GM23338 (cell line): ENCODE measurements at regions not wholly inside any gene's neighbourhood (a gene's known extent, or its start where the extent isn't known, plus 50 kb on each side); places are given as distances from the start of the nearest gene placed in this dataset.

Source experiments
- ATAC-seq: fragments of 200-7000 bp; cut with Tn5 transposase; 3 replicates; pipeline ENCODE4 v1.9.1; 2020
- DNase-seq: peaks from one replicate; pipeline ENCODE4 v3.0.0-alpha.2; 2015; ENCODE audit warnings: low spot score
- H2AFZ ChIP-seq: fragments of 200-600 bp; sonication (generic); 2 replicates; pipeline ENCODE4 v1.8.0; 2016; ENCODE audit warnings: antibody characterized with exemption, mild to moderate bottlenecking, moderate library complexity
- H3F3A ChIP-seq: fragments of 200-600 bp; sonication (generic); replicated peaks from 2 replicates; pipeline ENCODE4 v1.8.0; 2017; ENCODE audit warnings: antibody characterized with exemption, mixed run types, low read depth
- H3K27ac ChIP-seq: fragments of 200-600 bp; sonication (generic); 2 replicates; pipeline ENCODE4 v1.6.1; 2016; ENCODE audit warnings: low read depth
- H3K27me3 ChIP-seq: fragments of 200-600 bp; sonication (generic); 2 replicates; pipeline ENCODE4 v1.8.0; 2016; ENCODE audit warnings: mild to moderate bottlenecking, mixed run types, moderate library complexity; ENCODE audit not compliant: insufficient read depth
- H3K36me3 ChIP-seq: fragments of 200-600 bp; sonication (generic); 2 replicates; pipeline ENCODE4 v1.8.0; 2016; ENCODE audit warnings: mild to moderate bottlenecking; ENCODE audit not compliant: insufficient read depth
- H3K4me1 ChIP-seq: fragments of 200-600 bp; sonication (generic); 2 replicates; pipeline ENCODE4 v1.8.0; 2016; ENCODE audit warnings: mild to moderate bottlenecking, moderate library complexity; ENCODE audit not compliant: insufficient read depth
- H3K4me2 ChIP-seq: fragments of 200-600 bp; sonication (generic); 2 replicates; pipeline ENCODE4 v1.7.1; 2017; ENCODE audit warnings: mixed run types
- H3K4me3 ChIP-seq: fragments of 200-600 bp; sonication (generic); 2 replicates; pipeline ENCODE4 v1.6.1; 2016; ENCODE audit warnings: mixed run types
- H3K79me2 ChIP-seq: fragments of 200-600 bp; sonication (generic); replicated peaks from 2 replicates; pipeline ENCODE4 v1.8.0; 2017; ENCODE audit warnings: mild to moderate bottlenecking; ENCODE audit not compliant: insufficient read depth
- H3K9me2 ChIP-seq: fragments of 200-600 bp; sonication (generic); 2 replicates; pipeline ENCODE4 v1.8.0; 2017; ENCODE audit not compliant: insufficient read depth
- H4K20me1 ChIP-seq: fragments of 200-600 bp; sonication (generic); replicated peaks from 2 replicates; pipeline ENCODE4 v1.8.0; 2017; ENCODE audit warnings: mild to moderate bottlenecking; ENCODE audit not compliant: insufficient read depth
- H3K27ac Mint-ChIP-seq: 2 replicates; pipeline ENCODE4 v1.8.0; 2020; ENCODE audit warnings: inconsistent platforms, mild to moderate bottlenecking, moderate library complexity, mixed read lengths
- H3K27me3 Mint-ChIP-seq: 3 replicates; pipeline ENCODE4 v1.8.0; 2022; ENCODE audit warnings: low read depth, mild to moderate bottlenecking, moderate library complexity, mixed read lengths, inconsistent platforms; ENCODE audit not compliant: insufficient read depth, poor library complexity
- H3K36me3 Mint-ChIP-seq: 3 replicates; pipeline ENCODE4 v1.8.0; 2021; ENCODE audit warnings: low read depth, mild to moderate bottlenecking, inconsistent platforms, moderate library complexity, mixed read lengths
- H3K4me1 Mint-ChIP-seq: 3 replicates; pipeline ENCODE4 v1.8.0; 2020; ENCODE audit warnings: mild to moderate bottlenecking, inconsistent platforms, mixed read lengths
- H3K4me3 Mint-ChIP-seq: 3 replicates; pipeline ENCODE4 v1.8.0; 2021; ENCODE audit warnings: moderate library complexity, mild to moderate bottlenecking, inconsistent platforms, mixed read lengths
- H3K9me3 Mint-ChIP-seq: 3 replicates; pipeline ENCODE4 v1.8.0; 2020; ENCODE audit warnings: moderate library complexity, mild to moderate bottlenecking, inconsistent platforms, mixed read lengths
- CREB1 ChIP-seq: fragments of 250-450 bp; sonication (Bioruptor Pico); IDR thresholded peaks from 2 replicates; pipeline ENCODE4 v1.5.0; 2020; ENCODE audit warnings: low read depth, mild to moderate bottlenecking, moderate library complexity
- CTCF ChIP-seq, 2 experiments: fragments of 200-600 bp in 1 of 2; sonication (generic) in 1 of 2; conservative IDR thresholded peaks; 2 replicates each; pipeline versions ENCODE4 v1.5.1 to v1.6.1; 2016 to 2017; ENCODE audit warnings: antibody characterized with exemption in 2 of 2, low read depth in 2 of 2, mild to moderate bottlenecking in 2 of 2, moderate library complexity in 1 of 2
- ETS1 ChIP-seq: IDR thresholded peaks from 2 replicates; pipeline ENCODE4 v1.6.1; 2016; ENCODE audit warnings: antibody characterized with exemption
- EZH2 ChIP-seq: fragments of 200-600 bp; sonication (generic); IDR thresholded peaks from one replicate; pipeline ENCODE4 v1.8.0; 2017; ENCODE audit warnings: antibody characterized with exemption, mild to moderate bottlenecking, low read depth; ENCODE audit not compliant: unreplicated experiment
- EZH2phosphoT487 ChIP-seq: fragments of 200-600 bp; sonication (generic); IDR thresholded peaks from one replicate; pipeline ENCODE4 v1.8.1; 2018; ENCODE audit warnings: antibody characterized with exemption; ENCODE audit not compliant: unreplicated experiment
- JUNB ChIP-seq: IDR thresholded peaks from one replicate; pipeline ENCODE4 v1.6.1; 2016; ENCODE audit warnings: antibody characterized with exemption; ENCODE audit not compliant: unreplicated experiment
- NANOG ChIP-seq: IDR thresholded peaks from 2 replicates; pipeline ENCODE4 v1.6.1; 2016; ENCODE audit warnings: antibody characterized with exemption, borderline replicate concordance
- POLR2AphosphoS5 ChIP-seq: IDR thresholded peaks from 2 replicates; pipeline ENCODE4 v1.6.1; 2016; ENCODE audit warnings: antibody characterized with exemption, low read depth
- REST ChIP-seq: IDR thresholded peaks from one replicate; pipeline ENCODE4 v1.6.1; 2018; ENCODE audit warnings: antibody characterized with exemption; ENCODE audit not compliant: unreplicated experiment
- STAT1 ChIP-seq: IDR thresholded peaks from one replicate; pipeline ENCODE4 v1.6.1; 2016; ENCODE audit warnings: antibody characterized with exemption; ENCODE audit not compliant: unreplicated experiment
- ZNF331 ChIP-seq: fragments of 250-450 bp; sonication (Bioruptor Pico); IDR thresholded peaks from 2 replicates; pipeline ENCODE4 v1.5.0; 2020; ENCODE audit warnings: low read depth, mild to moderate bottlenecking, moderate library complexity

GRCh38 chr4:136861091-136861490 is 671.2 kb downstream of the PCDH18 start:
- Mint-ChIP-seq H3K4me1 (peaks cover 19% of the 10 kb centered on the region), H3K36me3 (no peaks in the 10 kb centered on the region), H3K27me3 (no peaks in the 10 kb centered on the region), H3K9me3 (no peaks in the 10 kb centered on the region), H3K27ac (peak overlapping the region; percentile 12), H3K4me3 (no peak overlapping the region)
- Histone ChIP-seq H3K9me2 (no peaks in the 10 kb centered on the region), H2AFZ (no peak overlapping the region), H3K4me3 (no peak overlapping the region), H4K20me1 (no peaks in the 10 kb centered on the region), H3K4me2 (no peak overlapping the region), H3K36me3 (no peaks in the 10 kb centered on the region), H3K79me2 (no peaks in the 10 kb centered on the region), H3K4me1 (peaks cover 5% of the 10 kb centered on the region; the same call in 1 of the 2 replicates), H3K27ac (no peak overlapping the region), H3F3A (no peaks in the 10 kb centered on the region), H3K27me3 (no peaks in the 10 kb centered on the region)
- DNase-seq, result peak; percentile 1
- TF ChIP-seq CTCF (conservative IDR thresholded peaks at IDR 0.05; ENCODE audit: low read depth in 2 of 2) (no peak), POLR2AphosphoS5 (no peak)
- no peak for ATAC-seq

GRCh38 chr4:136858903-136859302 is 673.4 kb downstream of the PCDH18 start:
- Mint-ChIP-seq H3K27ac (no peak overlapping the region), H3K4me3 (no peak overlapping the region), H3K36me3 (peaks cover 8% of the 10 kb centered on the region; the same call in 2 of the 3 replicates), H3K27me3 (no peaks in the 10 kb centered on the region), H3K4me1 (peaks cover 20% of the 10 kb centered on the region), H3K9me3 (no peaks in the 10 kb centered on the region; the same call in 2 of the 3 replicates)
- Histone ChIP-seq H2AFZ (no peak overlapping the region), H3K4me2 (no peak overlapping the region), H3K36me3 (no peaks in the 10 kb centered on the region), H3F3A (no peaks in the 10 kb centered on the region), H3K9me2 (no peaks in the 10 kb centered on the region), H3K27me3 (no peaks in the 10 kb centered on the region), H3K27ac (no peak overlapping the region), H4K20me1 (no peaks in the 10 kb centered on the region), H3K4me1 (peaks cover 5% of the 10 kb centered on the region; the same call in 1 of the 2 replicates), H3K79me2 (no peaks in the 10 kb centered on the region), H3K4me3 (no peak overlapping the region)
- no peak for ATAC-seq
- DNase-seq, result no peak
- TF ChIP-seq STAT1, result no peak
- no peak for TF ChIP-seq POLR2AphosphoS5

- Histone ChIP-seq H3K4me3 (no peak overlapping the region), H2AFZ (no peak overlapping the region), H3K4me2 (no peak overlapping the region), H3K36me3 (no peaks in the 10 kb centered on the region), H3F3A (no peaks in the 10 kb centered on the region), H3K79me2 (no peaks in the 10 kb centered on the region), H3K4me1 (peaks cover 5% of the 10 kb centered on the region; the same call in 1 of the 2 replicates), H4K20me1 (no peaks in the 10 kb centered on the region), H3K9me2 (no peaks in the 10 kb centered on the region), H3K27me3 (no peaks in the 10 kb centered on the region), H3K27ac (no peak overlapping the region)
- DNase-seq (no peak), ATAC-seq (no peak)
- Mint-ChIP-seq H3K27me3 (no peaks in the 10 kb centered on the region), H3K27ac (no peak overlapping the region), H3K4me3 (no peak overlapping the region), H3K4me1 (peaks cover 14% of the 10 kb centered on the region), H3K36me3 (peaks cover 8% of the 10 kb centered on the region; the same call in 2 of the 3 replicates), H3K9me3 (no peaks in the 10 kb centered on the region; the same call in 2 of the 3 replicates)
- TF ChIP-seq ZNF331 (CRISPR knock-in tag) (no peak), EZH2phosphoT487 (no peak), JUNB (no peak), REST (no peak), CTCF (conservative IDR thresholded peaks at IDR 0.05; ENCODE audit: low read depth in 2 of 2) (no peak), NANOG (no peak), CREB1 (CRISPR knock-in tag) (no peak), EZH2 (no peak), STAT1 (no peak), ETS1 (no peak)
Measured at GRCh38 chr4:136855886-136856285, 676.4 kb downstream of the PCDH18 start.
